GM21381 (cell line): ENCODE measurements at regions not wholly inside any gene's neighbourhood (a gene's known extent, or its start where the extent isn't known, plus 50 kb on each side); places are given as distances from the start of the nearest gene placed in this dataset.
A peak's percentile ranks its signal among the peaks of the same experiment; 100 is the strongest.

ENCODE experiments used
- ATAC-seq: cut with Tn5 transposase; IDR thresholded peaks from one replicate; pipeline ENCODE4 v1.9.1; 2021; ENCODE audit warnings: mild to moderate bottlenecking, moderate library complexity; ENCODE audit not compliant: unreplicated experiment

DNA sequence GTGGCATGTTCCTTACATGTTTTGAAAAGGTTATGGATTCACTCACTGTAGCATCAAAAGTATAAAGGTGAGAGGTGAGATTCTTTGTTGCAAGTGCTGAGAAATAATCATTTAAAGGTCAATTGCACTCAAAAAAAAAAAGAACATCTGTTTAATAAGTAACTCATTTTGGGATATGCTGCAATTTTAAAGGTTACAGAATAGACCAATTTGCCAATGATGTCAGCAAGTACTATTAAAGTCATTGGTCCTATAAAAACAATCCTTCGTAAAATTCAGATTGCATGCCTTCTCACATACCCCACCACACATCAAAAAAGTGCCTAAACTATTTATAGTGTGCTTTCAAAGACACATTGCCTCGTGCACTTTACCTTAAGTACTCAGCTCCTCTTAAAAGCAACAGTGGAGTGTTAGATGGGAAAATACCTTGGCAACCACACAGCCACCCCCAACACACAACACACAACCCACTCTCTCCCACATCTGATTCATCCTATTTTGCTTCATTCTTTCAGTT, 218.2 kb upstream of the ADGRL2 start:
- ATAC-seq: no peak

DNA sequence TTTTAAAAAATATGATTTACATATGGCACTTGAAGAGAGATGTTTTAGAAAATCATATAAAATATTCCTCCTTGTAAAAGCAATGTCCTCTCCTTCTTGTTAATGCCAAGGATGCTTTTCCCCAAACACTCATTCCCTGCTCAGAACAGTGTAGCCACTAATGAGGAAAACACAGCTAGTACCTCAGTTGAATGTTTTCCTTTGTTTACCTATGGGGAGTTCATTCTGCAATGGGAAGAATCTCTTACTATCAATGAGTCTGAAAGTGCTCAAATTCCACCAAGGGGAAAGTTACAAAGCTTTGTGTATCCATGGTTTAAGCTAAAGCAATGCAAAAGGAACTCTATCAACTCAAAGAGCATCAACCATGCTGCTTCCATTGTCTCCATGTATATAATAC, 221.9 kb upstream of the ADGRL2 start:
- no peak for ATAC-seq

DNA sequence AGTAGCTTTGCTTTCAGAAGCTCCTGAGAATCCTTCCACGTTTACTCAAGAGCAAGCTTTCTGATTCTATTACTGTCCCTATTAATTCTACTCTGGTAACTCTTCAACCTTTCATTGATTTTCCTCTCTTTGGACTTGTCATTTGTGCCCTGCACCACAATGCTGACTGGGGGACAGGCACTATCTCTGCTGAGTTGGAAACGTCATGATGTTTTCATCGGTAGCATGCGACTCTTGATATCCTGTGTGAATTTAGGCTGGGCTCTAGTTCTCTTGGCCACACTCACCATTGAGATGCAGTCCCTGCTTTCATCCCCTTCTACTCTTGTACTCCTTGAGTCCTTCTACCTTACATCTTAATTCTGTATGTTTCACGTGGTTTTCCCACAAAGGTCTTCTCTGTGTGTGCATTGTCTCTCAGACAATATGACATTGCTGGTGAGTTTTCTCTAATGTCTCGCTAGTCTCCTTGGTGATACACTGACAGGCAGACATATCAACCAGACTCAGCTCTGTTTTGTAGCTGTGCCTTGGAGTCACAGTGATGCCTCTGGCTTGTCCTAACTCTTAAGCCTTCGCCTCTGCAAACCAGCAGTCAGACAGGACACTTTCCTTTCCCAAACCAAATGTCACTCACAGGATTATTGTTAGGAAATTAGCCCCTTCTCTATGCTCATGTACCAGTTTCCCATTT, 223.6 kb upstream of the ADGRL2 start:
- no peak for ATAC-seq

DNA sequence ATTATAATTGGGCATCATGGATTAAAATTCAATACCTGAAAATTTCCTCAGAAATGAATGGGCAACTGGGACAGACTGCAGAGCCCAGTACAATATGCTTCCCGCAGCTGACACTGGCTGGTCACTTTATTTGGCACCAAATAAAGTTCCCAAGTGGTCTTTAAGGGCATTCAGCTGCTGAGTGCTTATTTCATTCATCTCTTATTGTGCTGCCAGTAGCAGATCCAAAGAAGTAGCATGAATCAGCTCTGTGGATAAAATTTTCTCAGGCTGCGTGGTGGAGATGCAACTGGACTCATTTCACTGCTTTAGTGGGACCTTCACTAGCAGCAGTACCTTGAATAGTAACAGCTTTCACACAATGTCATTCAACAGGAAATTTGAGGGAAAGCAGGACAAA, 226.3 kb upstream of the ADGRL2 start:
- no peak for ATAC-seq

DNA sequence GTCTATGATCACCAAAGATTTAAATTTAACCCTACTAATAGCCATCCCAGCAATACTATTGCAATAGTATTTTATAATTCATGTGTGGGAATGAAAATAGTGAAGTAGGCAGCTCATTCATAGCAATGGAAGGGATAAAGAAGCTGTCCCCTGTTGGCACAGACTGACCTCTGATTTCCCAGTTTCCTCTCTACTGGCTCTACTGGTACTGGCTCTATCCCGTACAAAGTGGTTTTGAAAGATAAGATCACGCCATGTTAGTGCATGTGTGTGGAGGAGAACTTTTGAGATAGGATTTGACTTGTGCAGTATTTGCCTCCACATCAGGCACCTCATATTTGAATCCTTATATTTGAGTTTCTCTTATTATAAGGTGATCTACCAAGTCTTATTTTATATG, 227.3 kb upstream of the ADGRL2 start:
- ATAC-seq: no peak

DNA sequence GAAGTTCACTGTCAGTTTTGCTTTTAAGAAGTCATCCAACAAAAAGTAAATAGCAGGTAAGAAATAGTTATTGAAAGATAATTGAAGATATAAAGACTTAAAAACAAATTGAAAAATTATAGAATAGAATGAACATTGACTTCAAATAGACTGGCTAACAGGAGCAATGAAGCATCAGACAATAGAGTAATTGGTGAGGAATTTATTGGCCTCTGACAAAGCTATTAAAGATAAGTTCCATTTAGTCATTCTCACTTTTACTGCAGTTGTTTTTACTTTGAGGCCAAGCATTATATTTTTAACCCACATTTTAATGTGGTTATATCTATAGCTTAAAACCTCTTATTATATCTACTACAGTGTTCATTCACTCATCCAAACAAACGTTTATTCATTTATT, 228.8 kb upstream of the ADGRL2 start:
- ATAC-seq: no peak

DNA sequence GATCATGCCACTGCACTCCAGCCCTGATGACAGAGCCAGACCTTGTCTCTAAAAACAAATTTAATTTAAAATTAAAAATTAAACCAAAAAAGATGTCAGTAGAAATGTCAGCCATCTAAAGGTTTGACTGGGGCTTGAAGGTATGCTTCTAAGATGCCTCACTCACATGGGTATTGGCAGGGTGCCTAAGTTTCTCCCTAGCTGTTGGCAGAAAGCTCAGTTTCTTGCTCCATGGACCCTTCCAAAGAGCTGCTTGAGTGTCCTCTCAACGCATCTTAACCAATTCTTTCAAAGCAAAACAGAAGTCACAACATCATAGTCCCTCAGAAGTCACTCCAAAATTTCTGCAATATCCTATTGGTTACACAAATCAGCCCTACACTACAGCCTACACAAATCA, 231.0 kb upstream of the ADGRL2 start:
- ATAC-seq: no peak

DNA sequence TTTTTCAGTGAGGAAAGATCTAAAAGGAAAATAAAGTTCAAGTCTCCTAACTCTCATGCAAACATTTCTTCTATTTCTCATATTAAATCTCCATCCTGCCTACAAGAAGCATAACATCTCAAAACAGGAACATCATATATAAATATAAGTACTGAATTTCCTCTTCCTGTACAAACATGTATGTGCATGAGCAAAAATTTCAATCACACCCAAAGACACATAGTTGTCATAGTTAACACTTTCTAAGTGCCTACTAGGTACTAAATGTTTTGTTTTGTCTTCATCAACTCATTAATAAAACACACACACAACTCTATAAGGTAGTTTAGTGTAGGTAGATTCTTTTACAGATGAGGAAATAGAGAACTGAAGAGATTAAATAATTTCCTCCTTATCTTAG, 237.1 kb upstream of the ADGRL2 start:
- no peak for ATAC-seq

DNA sequence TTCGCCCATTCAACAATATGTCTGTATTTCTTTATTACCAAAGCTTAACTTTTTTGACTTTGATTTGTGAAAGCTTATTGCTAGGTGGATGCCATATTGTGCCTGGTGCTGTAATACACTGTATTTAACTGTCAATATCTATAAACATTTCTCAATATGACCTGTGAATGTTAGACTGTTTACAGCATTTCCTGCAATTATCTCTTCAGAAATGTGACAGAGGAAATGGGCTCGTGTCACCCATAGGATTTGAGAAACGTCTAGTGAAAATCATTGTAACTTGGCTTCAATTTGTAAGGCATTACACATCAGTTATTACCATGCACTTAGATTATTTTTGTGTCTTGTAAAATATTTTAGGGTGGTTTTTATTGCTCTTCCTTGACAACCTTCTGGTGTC, 237.8 kb upstream of the ADGRL2 start:
- ATAC-seq: no peak

DNA sequence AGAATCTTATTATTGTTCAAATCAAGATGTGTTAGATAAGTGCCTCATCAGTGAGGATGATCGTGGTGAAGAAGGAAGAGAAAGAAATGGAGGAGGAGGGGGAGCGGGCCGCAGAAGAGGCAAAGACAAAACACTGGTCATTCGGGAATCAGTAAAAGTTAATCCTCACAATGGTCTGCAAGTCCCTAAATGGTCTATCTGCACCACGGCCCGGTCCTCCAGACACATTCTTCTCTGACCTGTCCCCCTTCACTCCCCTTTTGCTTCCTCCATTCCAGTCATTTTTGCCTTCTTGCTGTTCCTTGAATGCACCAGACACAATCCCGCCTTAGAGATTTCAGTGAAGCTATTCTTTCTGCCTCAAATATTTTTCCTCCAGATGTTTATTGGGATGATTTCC, 240.1 kb upstream of the ADGRL2 start:
- no peak for ATAC-seq

DNA sequence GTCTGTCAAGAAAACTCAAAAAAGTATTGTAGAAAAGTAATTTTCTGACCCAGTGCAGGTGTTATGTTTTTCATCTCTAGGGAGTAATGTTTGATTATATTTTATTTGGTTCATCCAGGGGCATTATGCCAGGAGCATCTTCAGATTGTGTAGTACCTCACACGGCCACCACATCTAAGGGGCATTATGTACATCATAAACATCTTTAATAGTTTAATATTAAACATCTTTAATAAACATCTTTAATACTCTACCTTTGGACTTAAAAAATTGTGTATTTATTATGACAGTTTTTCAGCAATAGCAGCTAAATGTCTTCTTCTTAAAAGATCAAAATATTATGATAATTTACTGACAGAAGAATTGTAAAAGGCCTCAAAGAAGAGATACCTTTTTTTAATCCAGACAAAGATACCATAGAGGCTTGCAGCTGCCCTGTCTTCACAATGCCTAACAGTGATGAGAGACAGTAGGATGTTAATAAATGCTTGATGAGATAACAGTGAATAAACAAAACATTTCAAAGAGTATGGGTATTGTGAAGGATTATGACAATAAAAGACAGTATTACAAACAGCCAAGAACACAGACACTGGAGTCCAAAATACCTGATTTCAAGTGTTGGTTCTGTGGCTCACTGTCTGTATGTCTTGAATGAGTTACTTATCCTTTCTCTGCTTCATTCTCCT, 240.9 kb upstream of the ADGRL2 start:
- ATAC-seq: no peak

DNA sequence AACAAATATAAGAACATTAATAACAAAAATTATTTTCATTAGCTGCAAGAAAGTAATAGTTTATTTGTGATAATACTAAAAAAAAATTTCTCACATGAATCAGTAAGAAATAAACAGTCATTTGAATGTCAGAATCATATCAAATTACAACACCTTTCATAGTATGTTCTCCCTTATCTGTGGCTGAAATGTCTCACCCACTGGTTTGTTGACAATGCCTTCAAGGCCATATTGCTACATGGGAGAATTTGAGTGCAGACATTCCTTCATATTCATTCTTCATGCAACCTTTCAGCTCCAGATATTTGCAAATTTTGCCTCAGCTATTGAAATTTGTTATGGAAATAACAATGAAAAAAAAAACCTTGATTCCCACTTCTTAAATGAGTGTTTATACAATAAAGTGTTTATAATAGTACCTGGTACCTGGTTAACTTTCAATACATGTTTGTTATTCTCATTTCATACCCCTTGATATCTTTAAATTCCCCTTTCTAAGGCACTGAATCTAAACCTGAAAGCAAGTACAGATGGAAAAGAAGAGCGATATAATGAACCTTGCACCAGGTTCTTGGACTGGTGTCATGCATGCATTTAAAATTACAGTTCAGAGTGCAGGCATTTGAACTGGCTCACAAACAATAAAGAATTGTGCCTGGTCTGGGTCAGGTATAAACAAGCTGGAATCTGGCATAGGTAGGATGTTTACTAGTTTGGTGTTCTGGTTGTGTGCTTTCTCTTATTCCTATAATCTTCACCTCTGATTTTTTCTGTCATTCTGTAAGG, 242.2 kb upstream of the ADGRL2 start:
- ATAC-seq: no peak

DNA sequence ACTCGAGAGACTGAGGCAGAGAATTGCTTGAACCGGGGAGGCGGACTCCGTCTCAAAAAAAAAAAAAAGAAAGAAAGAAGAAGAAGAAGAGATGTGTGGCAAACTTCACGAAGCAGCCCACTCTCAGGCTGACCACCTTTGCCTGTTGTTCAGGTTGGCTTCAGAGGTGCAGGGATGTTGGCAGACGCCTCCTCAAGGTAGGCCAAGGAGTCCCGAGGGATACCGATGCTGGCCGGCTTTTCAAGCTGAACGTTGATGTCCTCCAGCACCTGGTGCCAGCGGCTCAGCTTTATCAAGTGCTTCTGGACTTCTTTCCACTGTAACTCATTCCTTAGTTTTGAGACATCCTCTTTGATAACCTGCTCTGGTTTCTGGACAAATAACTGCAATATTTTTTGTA, 243.8 kb upstream of the ADGRL2 start:
- ATAC-seq: no peak

DNA sequence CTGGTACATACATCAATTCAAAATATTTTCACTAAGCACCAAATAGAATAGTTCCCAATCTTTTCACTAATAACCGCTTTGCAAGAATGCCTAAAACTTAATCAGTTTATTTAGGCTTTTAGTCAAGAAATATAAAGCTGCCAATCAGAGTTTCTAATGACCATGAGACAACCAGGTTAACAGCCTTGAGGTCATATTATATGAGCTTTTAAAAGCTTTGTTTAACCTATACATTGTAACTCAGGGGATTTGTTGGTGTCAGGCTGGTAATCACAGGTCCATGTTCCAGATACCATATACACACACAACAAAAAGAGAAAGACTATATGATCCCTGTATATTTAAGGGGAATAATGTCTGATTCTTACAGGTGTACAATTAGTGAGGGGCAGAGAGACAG, 246.2 kb upstream of the ADGRL2 start:
- ATAC-seq: no peak

DNA sequence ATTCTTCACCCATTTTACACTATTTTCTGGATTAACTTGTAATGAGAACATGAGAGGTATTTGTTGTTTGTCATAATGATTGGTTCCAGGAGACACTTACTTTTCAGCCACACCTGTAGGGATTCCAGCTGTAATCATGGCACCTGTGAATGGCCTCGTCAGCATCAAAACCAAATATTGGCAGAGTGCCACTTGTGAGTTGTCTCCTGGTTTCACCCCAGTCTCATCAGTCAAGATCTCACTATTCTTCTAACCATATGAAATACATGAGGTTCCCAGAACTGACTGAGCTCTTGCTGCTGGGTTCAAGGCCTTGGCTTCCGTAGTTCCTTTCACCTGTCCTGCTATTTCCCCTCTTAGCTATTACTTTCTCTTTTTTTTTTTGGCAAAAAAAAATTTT, 246.6 kb upstream of the ADGRL2 start:
- ATAC-seq: no peak

DNA sequence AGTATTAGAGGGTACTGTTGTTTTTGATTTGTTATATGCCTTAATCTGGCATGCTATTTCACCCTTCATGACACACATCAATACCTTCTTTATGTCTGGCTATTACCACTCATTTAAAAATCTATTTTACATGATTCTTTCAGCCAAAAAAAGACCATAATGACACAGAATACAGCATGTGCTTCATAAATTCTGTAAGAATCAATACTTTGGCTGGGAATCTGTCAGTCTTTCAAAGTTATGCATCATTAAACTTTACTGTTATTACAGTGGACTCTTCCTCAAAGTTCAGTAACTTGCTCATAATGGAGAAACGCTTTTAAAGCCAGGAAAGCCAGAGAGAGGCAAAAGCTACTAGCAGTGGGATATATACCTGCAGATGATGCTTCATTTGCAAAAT, 247.2 kb upstream of the ADGRL2 start:
- no peak for ATAC-seq

DNA sequence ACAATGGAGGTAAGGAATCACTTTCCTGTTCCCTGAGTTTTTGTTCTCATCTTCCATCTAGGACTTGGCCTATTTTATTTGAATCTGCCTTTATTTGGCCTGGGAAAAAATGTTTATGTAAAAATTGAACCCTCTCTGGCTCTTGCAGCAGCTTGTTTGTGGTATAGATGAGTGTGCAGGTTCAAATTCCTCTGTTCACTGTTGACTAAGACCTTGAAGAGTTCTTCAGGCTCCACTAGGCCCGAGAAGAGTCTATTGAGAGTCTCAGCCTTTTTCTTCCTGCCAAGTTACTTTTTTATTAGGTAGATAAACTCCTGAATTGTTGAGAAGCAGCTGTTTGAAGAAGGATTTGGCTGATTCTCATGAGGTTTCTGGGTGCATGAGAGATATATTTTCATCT, 248.8 kb upstream of the ADGRL2 start:
- ATAC-seq: no peak

DNA sequence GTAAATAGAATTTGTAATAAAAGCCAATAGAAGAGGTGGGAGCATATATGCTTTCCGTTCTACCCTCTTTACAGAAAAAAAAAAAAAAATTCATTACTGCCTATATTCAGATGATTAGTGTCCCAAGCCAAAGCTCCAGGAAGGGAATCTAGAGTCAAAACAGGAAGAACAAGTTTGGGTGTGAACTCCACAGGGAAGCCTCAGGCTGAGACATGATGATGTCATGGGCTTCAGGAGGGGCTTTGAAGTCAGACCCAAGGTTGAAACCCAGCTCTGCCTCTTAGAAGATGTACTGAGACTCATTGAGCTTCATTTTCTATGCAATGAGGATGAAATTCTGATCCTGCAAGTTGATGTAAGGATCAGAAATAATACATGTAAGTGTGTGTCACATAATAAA, 250.0 kb upstream of the ADGRL2 start:
- no peak for ATAC-seq

DNA sequence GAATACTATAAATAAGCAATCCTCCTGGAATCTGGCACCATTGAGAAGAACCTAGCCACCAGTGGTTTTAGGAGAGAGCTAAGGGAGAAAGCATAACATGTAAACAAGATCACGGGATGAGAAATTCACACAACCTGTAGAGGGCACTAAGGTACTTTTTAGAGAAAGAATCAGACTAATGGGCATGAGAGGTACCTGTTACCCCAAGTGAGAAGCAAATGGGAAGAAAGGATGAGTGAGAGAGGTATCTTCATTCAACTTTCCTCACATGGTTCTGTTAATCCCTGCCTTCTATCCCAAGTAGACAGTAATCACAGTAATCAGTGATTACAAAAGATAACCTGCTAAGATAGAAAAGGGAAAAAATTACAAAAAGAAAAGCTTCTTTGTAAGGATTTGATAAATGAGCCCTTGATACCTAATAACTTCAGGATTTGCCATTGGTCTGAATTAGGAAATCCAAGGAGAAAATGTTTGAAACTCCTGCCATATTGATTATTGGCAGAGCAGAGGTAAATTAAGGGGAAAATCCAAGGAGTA, 251.1 kb upstream of the ADGRL2 start:
- peak; percentile 45 for ATAC-seq

DNA sequence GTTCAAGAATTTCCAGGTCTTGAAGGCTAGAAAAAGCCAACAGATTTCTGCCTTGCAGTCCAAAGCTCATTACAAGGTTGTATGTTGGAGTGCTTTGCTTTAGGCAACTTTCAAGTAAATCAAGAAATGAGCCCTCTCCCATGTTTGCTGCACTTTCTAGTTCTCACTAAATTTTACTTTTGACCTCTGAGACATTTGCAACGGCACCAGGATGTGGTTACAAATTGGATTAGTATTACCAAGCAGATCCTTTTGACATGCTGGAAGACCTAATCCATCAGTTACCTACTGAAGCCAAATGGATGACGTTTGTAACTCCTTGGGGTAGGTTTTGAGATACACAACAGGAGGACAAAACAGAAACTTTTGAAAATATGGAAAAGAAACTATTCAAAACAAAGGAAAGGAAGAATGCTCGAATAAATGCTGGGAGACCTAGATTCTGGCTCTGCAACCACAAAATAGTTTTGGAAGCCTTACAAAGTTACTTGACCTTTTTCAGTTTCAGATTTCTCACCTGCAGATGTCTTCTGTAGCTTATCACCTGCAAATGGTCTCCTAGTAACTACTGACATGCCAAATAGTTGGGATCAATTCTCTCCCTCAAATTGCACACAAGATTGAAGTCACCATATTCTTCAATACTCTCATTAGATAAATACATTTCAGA, 251.7 kb upstream of the ADGRL2 start:
- peak; percentile 40 for ATAC-seq

DNA sequence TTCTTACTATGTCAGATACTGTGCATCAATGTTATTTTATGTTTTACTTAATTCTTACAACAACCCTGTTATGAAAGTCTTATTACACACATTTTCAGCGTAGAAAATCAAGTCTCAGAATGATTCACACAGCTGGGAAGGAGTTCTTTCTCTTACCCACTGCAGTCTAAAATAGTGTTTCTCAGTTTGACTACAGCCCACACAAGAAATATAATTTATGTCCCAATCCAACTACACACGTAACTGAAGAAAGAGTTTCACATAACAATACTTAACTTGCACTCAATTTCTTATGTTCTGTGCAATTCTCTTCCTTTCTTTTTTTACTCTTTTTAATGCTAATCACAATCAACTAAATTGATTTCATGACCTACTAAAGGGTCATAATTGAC, 252.8 kb upstream of the ADGRL2 start:
- peak; percentile 49 for ATAC-seq
